HepG2 (cell line): ENCODE measurements at regions not wholly inside any gene's neighbourhood (a gene's known extent, or its start where the extent isn't known, plus 50 kb on each side); places are given as distances from the start of the nearest gene placed in this dataset.
A peak's percentile ranks its signal among the peaks of the same experiment; 100 is the strongest.

Experiments
- ATAC-seq: fragments of 200-7000 bp; cut with Tn5 transposase; 3 replicates; pipeline ENCODE4 v1.9.1; 2020; ENCODE audit warnings: mild to moderate bottlenecking, moderate library complexity
- BruUV-seq: library from RNA; stranded (reverse); fragments of 400-500 nt; replicated peaks from 2 replicates; lab custom pipeline; 2021; lab: Mats Ljungman, UMichigan
- CTCF ChIA-PET: fragments of 300-600 bp; formaldehyde crosslinking; extraction: SDS; loops from one replicate; lab custom pipeline; 2021; ENCODE audit warnings: low total read pairs, inconsistent platforms, low intra/inter-chr PET ratio; lab: Yijun Ruan, JAX
- POLR2A ChIA-PET: fragments of 350-600 bp; sonication (Branson Sonifier 250); formaldehyde crosslinking; loops from one replicate; lab custom pipeline; 2020; ENCODE audit warnings: antibody characterized with exemption, inconsistent platforms; lab: Yijun Ruan, JAX
- DNase-seq: peaks from one replicate; pipeline ENCODE4 v3.0.0-alpha.2; 2015; ENCODE audit warnings: low spot score
- FAIRE-seq: peaks from 3 replicates; lab custom pipeline; 2011; peaks lifted over from hg19 to GRCh38; lab: Jason Lieb, UNC
- H2AFZ ChIP-seq: one replicate; pipeline ENCODE4 v1.6.1; 2011; ENCODE audit warnings: low read length, inconsistent platforms
- H3K27ac ChIP-seq: fragments of 300-600 bp; 3 replicates; pipeline ENCODE4 v1.8.0; 2011; ENCODE audit warnings: mixed run types, mild to moderate bottlenecking, mixed read lengths, low read length, inconsistent platforms; ENCODE audit not compliant: insufficient read depth; ENCODE audit errors: extremely low read length
- H3K27me3 ChIP-seq, 2 experiments: fragments of 200-600 bp in 1 of 2; 2 replicates in 1 of 2; 3 replicates in 1 of 2; pipeline versions ENCODE4 v1.6.0 to v1.8.0; 2011; ENCODE audit warnings: low read length in 2 of 2, mild to moderate bottlenecking in 2 of 2, moderate library complexity in 2 of 2, inconsistent platforms in 1 of 2; ENCODE audit not compliant: insufficient read depth in 2 of 2, control insufficient read depth in 1 of 2
- H3K36me3 ChIP-seq, 2 experiments: fragments of 200-600 bp in 1 of 2; replicated peaks in 1 of 2; 2 replicates in 1 of 2; 3 replicates in 1 of 2; pipeline versions ENCODE4 v1.5.1 to v1.8.0; 2011; ENCODE audit warnings: low read length in 2 of 2, inconsistent platforms in 1 of 2; ENCODE audit not compliant: insufficient read depth in 2 of 2, control insufficient read depth in 1 of 2
- H3K4me1 ChIP-seq: 2 replicates; pipeline ENCODE4 v1.5.1; 2012; ENCODE audit warnings: low read length, inconsistent platforms; ENCODE audit not compliant: insufficient read depth
- H3K4me2 ChIP-seq: 2 replicates; pipeline ENCODE4 v1.6.0; 2011; ENCODE audit warnings: low read depth, low read length, inconsistent platforms
- H3K4me3 ChIP-seq, 3 experiments: fragments of 200-600 bp in 1 of 3; sonication (generic), shearing (Covaris generic) in 1 of 3; replicated peaks in 1 of 3; 2 replicates each; pipeline ENCODE4 v1.5.1; 2011 to 2016; ENCODE audit warnings: low read length in 3 of 3, inconsistent platforms in 2 of 3, low read depth in 2 of 3, mild to moderate bottlenecking in 2 of 3, control low read depth in 1 of 3, mixed read lengths in 1 of 3; ENCODE audit not compliant: insufficient read depth in 1 of 3
- H3K79me2 ChIP-seq: one replicate; pipeline ENCODE4 v1.6.1; 2011; ENCODE audit warnings: low read length, inconsistent platforms; ENCODE audit not compliant: insufficient read depth
- H3K9ac ChIP-seq: 2 replicates; pipeline ENCODE4 v1.6.0; 2011; ENCODE audit warnings: mild to moderate bottlenecking, low read depth, low read length, inconsistent platforms; ENCODE audit not compliant: insufficient read depth
- H3K9me3 ChIP-seq: 2 replicates; pipeline ENCODE4 v1.5.1; 2012; ENCODE audit warnings: mild to moderate bottlenecking, low read length
- H4K20me1 ChIP-seq: 2 replicates; pipeline ENCODE4 v1.6.0; 2011; ENCODE audit warnings: inconsistent platforms, mild to moderate bottlenecking, low read length, moderate library complexity; ENCODE audit not compliant: insufficient read depth
- ATRX ChIP-seq: sonication (generic); formaldehyde crosslinking; IDR thresholded peaks from 2 replicates; pipeline ENCODE4 v1.4.0; 2020; ENCODE audit warnings: missing genetic modification reagents, borderline replicate concordance
- DBP ChIP-seq: sonication (generic); formaldehyde crosslinking; IDR thresholded peaks from 2 replicates; pipeline ENCODE4 v1.4.0; 2020; ENCODE audit warnings: missing genetic modification reagents; ENCODE audit errors: not compliant biosample characterization
- MNT ChIP-seq: fragments of 450-650 bp; IDR thresholded peaks from 2 replicates; pipeline ENCODE4 v1.6.1; 2016
- ONECUT2 ChIP-seq: sonication (generic); formaldehyde crosslinking; IDR thresholded peaks from 2 replicates; pipeline ENCODE4 v1.4.0; 2020; ENCODE audit warnings: missing genetic modification reagents
- SETDB1 ChIP-seq: sonication (generic); formaldehyde crosslinking; IDR thresholded peaks from 2 replicates; pipeline ENCODE4 v1.5.1; 2020; ENCODE audit warnings: missing genetic modification reagents, mild to moderate bottlenecking, borderline replicate concordance
- ZNF160 ChIP-seq: sonication (generic); formaldehyde crosslinking; IDR thresholded peaks from 2 replicates; pipeline ENCODE4 v1.8.0; 2022; ENCODE audit warnings: mild to moderate bottlenecking, inconsistent platforms, missing genetic modification reagents
- ZNF614 ChIP-seq: IDR thresholded peaks from 2 replicates; pipeline ENCODE4 v1.6.1; 2018; ENCODE audit warnings: missing biosample characterization, missing genetic modification reagents, inconsistent platforms, borderline replicate concordance
- ZNF703 ChIP-seq: sonication (generic); formaldehyde crosslinking; IDR thresholded peaks from 2 replicates; pipeline ENCODE4 v1.5.1; 2020; ENCODE audit warnings: missing genetic modification reagents, mild to moderate bottlenecking, moderate library complexity, borderline replicate concordance
- ZNF724P ChIP-seq: sonication (generic); formaldehyde crosslinking; IDR thresholded peaks from 2 replicates; pipeline ENCODE4 v1.8.0; 2022; ENCODE audit warnings: missing genetic modification reagents, borderline replicate concordance
- WGBS: methylation state at CpG from one replicate; pipeline ENCODE4 v1.1.6; 2017; ENCODE audit warnings: low lambda C conversion rate; 5-methylcytosine and 5-hydroxymethylcytosine counted together
- in situ Hi-C: cut with HindIII; loops from 2 replicates; pipeline ENCODE4 v1.10.0; 2017; ENCODE audit warnings: low pct_unique_long_range_greater_than_20kb; ENCODE audit not compliant: extremely low pct_ligation_motif_present
- intact Hi-C: fragments of 100-400 bp; cut with micrococcal nuclease; formaldehyde crosslinking; loops from one replicate; pipeline ENCODE4 v1.10.0; 2022; ENCODE audit not compliant: unreplicated experiment
- TF ChIP-seq, protein P1 (sequence below): sonication (generic); formaldehyde crosslinking; IDR thresholded peaks from 2 replicates; pipeline ENCODE4 v1.5.0; 2020; ENCODE audit warnings: missing genetic modification reagents, mild to moderate bottlenecking, borderline replicate concordance
- TF ChIP-seq, protein P2 (sequence below): sonication (generic); formaldehyde crosslinking; IDR thresholded peaks from 2 replicates; pipeline ENCODE4 v1.8.0; 2022; ENCODE audit warnings: missing genetic modification reagents, mild to moderate bottlenecking, borderline replicate concordance

GRCh38 chr2:239806758-239807434 lies 218.2 kb downstream of the NDUFA10 start:
- Histone ChIP-seq H3K27ac (no peak overlapping the region), H3K9me3 (no peaks in the 10 kb centered on the region), H3K4me1 (no peaks in the 10 kb centered on the region), H3K79me2 (no peaks in the 10 kb centered on the region)
- POLR2A ChIA-PET = no interaction called here
- FAIRE-seq = no peak
- no peak for TF ChIP-seq ZNF724P (CRISPR knock-in tag)
- peak; percentile 86 for TF ChIP-seq MNT
- TF ChIP-seq, all 625 proteins: peak for 1
- ATAC-seq (no peak), DNase-seq (no peak)
- no peak overlapping the region for H2AFZ ChIP-seq
- no peak overlapping the region for H3K4me3 ChIP-seq
- no peaks in the 10 kb centered on the region for H3K36me3 ChIP-seq
- H4K20me1 ChIP-seq = no peaks in the 10 kb centered on the region
- H3K27me3 ChIP-seq = peaks cover 4 to 83% of the 10 kb centered on the region in 2 experiments; a peak in 4 of 5 replicates
- 56% methylated on average over 7 of the region's 19 CpGs for WGBS
- CTCF ChIA-PET = no interaction called here
- no TSS peak for BruUV-seq
- intact Hi-C loops (no loop called here), in situ Hi-C loops (no loop called here)
- H3K9ac ChIP-seq = no peak overlapping the region
- H3K4me2 ChIP-seq = no peak overlapping the region

GRCh38 chr2:239806276-239806675 lies 218.9 kb downstream of the NDUFA10 start:
- TF ChIP-seq ZNF703 (CRISPR knock-in tag) (no peak), ONECUT2 (no peak), ZNF614 (CRISPR knock-in tag) (no peak), DBP (CRISPR knock-in tag) (no peak), ATRX (CRISPR knock-in tag) (no peak), SETDB1 (no peak), ZNF160 (no peak)
- TF ChIP-seq, protein P1, sequence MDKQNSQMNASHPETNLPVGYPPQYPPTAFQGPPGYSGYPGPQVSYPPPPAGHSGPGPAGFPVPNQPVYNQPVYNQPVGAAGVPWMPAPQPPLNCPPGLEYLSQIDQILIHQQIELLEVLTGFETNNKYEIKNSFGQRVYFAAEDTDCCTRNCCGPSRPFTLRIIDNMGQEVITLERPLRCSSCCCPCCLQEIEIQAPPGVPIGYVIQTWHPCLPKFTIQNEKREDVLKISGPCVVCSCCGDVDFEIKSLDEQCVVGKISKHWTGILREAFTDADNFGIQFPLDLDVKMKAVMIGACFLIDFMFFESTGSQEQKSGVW (CRISPR knock-in tag) = no peak
- TF ChIP-seq, protein P2, sequence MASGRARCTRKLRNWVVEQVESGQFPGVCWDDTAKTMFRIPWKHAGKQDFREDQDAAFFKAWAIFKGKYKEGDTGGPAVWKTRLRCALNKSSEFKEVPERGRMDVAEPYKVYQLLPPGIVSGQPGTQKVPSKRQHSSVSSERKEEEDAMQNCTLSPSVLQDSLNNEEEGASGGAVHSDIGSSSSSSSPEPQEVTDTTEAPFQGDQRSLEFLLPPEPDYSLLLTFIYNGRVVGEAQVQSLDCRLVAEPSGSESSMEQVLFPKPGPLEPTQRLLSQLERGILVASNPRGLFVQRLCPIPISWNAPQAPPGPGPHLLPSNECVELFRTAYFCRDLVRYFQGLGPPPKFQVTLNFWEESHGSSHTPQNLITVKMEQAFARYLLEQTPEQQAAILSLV (CRISPR knock-in tag) = no peak
- TF ChIP-seq, all 625 proteins: peak for 0
- ChIA-PET POLR2A (no interaction called here), CTCF (no interaction called here)
- H2AFZ ChIP-seq = no peak overlapping the region
- ATAC-seq (no peak), FAIRE-seq (no peak), DNase-seq (no peak)
- no peak overlapping the region for H3K4me3 ChIP-seq
- no TSS peak for BruUV-seq
- no peaks in the 10 kb centered on the region for H4K20me1 ChIP-seq
- intact Hi-C loops = no loop called here
- no peaks in the 10 kb centered on the region for H3K9me3 ChIP-seq
- H3K36me3 ChIP-seq = no peaks in the 10 kb centered on the region
- H3K9ac ChIP-seq = no peak overlapping the region
- H3K4me1 ChIP-seq = no peaks in the 10 kb centered on the region
- H3K4me2 ChIP-seq = no peak overlapping the region
- H3K79me2 ChIP-seq = no peaks in the 10 kb centered on the region
- 37% methylated on average over 6 of the region's 7 CpGs for WGBS
- in situ Hi-C loops = no loop called here
- H3K27ac ChIP-seq = no peak overlapping the region
- peaks cover 4 to 83% of the 10 kb centered on the region in 2 experiments; a peak in 4 of 5 replicates for H3K27me3 ChIP-seq
